ENCODE measurements at regions not wholly inside any gene's neighbourhood (a gene's known extent, or its start where the extent isn't known, plus 50 kb on each side); places are given as distances from the start of the nearest gene placed in this dataset.

DNA sequence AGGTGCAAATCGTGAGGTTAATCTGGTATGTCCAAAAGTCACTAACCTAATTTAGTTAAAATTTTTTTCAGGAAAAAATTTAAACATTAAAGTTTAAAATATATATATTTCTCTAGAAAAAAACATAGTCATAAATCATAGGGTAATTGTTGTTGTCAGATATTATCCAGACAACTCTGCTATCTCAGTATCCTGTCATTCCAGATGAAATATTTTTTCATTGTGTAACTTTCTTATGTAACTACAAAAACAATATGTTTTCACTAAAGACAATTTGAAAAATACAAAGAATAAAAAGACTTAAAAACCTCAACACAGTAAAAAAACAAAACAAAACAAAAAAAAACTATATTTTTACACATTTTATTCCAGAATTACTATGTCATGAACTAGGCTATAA is 57.6 kb downstream of the TENT5A start:
- Histone ChIP-seq H3K4me3 (ENCODE audit: low read length) (no peak overlapping the region), H3K27me3 (ENCODE audit: control insufficient read depth, insufficient read depth, low read length) (no peaks in the 10 kb centered on the region), H3K4me1 (ENCODE audit: control insufficient read depth, insufficient read depth, low read length) (no peaks in the 10 kb centered on the region), H3K9me3 (ENCODE audit: control insufficient read depth, low read depth, low read length) (no peaks in the 10 kb centered on the region), H3K27ac (ENCODE audit: low read length) (no peak overlapping the region), H3K36me3 (ENCODE audit: control insufficient read depth, insufficient read depth, low read length) (no peaks in the 10 kb centered on the region)
- no peak for DNase-seq
- no CpG with 5 or more reads among the region's 1 CpG for WGBS (ENCODE audit: insufficient coverage, low lambda C conversion rate)

GRCh38 chr6:81694207-81694606 is 58.3 kb downstream of the TENT5A start:
- no peaks in the 10 kb centered on the region for H3K9me3 ChIP-seq (ENCODE audit: control insufficient read depth, low read depth, low read length)
- H3K36me3 ChIP-seq (ENCODE audit: control insufficient read depth, insufficient read depth, low read length): no peaks in the 10 kb centered on the region
- DNase-seq: no peak
- H3K27me3 ChIP-seq (ENCODE audit: control insufficient read depth, insufficient read depth, low read length): no peaks in the 10 kb centered on the region
- H3K4me1 ChIP-seq (ENCODE audit: control insufficient read depth, insufficient read depth, low read length): no peaks in the 10 kb centered on the region
- H3K4me3 ChIP-seq (ENCODE audit: low read length): no peak overlapping the region
- WGBS (ENCODE audit: insufficient coverage, low lambda C conversion rate): 71% methylated on average over 1 of the region's 2 CpGs
- H3K27ac ChIP-seq (ENCODE audit: low read length): no peak overlapping the region

GRCh38 chr6:81693266-81693665 is 59.2 kb downstream of the TENT5A start:
- Histone ChIP-seq H3K4me3 (ENCODE audit: low read length) (no peak overlapping the region), H3K9me3 (ENCODE audit: control insufficient read depth, low read depth, low read length) (no peaks in the 10 kb centered on the region), H3K36me3 (ENCODE audit: control insufficient read depth, insufficient read depth, low read length) (no peaks in the 10 kb centered on the region), H3K27ac (ENCODE audit: low read length) (no peak overlapping the region), H3K4me1 (ENCODE audit: control insufficient read depth, insufficient read depth, low read length) (no peaks in the 10 kb centered on the region), H3K27me3 (ENCODE audit: control insufficient read depth, insufficient read depth, low read length) (no peaks in the 10 kb centered on the region)
- no CpG with 5 or more reads among the region's 4 CpGs for WGBS (ENCODE audit: insufficient coverage, low lambda C conversion rate)
- no peak for DNase-seq

- H3K4me3 ChIP-seq (ENCODE audit: low read length): no peak overlapping the region
- no peaks in the 10 kb centered on the region for H3K4me1 ChIP-seq (ENCODE audit: control insufficient read depth, insufficient read depth, low read length)
- H3K9me3 ChIP-seq (ENCODE audit: control insufficient read depth, low read depth, low read length): no peaks in the 10 kb centered on the region
- H3K27ac ChIP-seq (ENCODE audit: low read length): no peak overlapping the region
- H3K27me3 ChIP-seq (ENCODE audit: control insufficient read depth, insufficient read depth, low read length): no peaks in the 10 kb centered on the region
- no peak for DNase-seq
- H3K36me3 ChIP-seq (ENCODE audit: control insufficient read depth, insufficient read depth, low read length): no peaks in the 10 kb centered on the region
- no CpG with 5 or more reads among the region's 1 CpG for WGBS (ENCODE audit: insufficient coverage, low lambda C conversion rate)
Observed at GRCh38 chr6:81690073-81690472, 62.4 kb downstream of the TENT5A start.

DNA sequence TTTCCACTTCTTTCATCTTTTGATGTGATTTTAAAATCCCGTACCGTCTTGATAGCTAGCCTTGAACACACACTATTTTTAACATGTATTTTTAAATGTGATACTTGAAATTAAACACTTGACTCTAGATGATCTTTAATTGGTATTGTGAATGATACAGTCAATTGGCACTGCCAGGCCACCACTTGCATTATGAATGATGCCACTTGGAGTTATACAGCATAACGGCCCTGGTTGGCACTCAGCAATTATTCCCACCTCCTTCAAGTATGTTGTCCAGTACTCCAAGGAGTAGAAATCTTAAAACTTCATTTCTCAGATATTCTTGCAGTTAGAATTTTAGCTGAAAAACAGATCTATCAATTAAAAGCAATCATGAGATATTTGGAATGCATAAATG is 62.9 kb downstream of the TENT5A start:
- DNase-seq: no peak
- Histone ChIP-seq H3K36me3 (ENCODE audit: control insufficient read depth, insufficient read depth, low read length) (no peaks in the 10 kb centered on the region), H3K4me3 (ENCODE audit: low read length) (no peak overlapping the region), H3K4me1 (ENCODE audit: control insufficient read depth, insufficient read depth, low read length) (no peaks in the 10 kb centered on the region), H3K27ac (ENCODE audit: low read length) (no peak overlapping the region), H3K9me3 (ENCODE audit: control insufficient read depth, low read depth, low read length) (no peaks in the 10 kb centered on the region), H3K27me3 (ENCODE audit: control insufficient read depth, insufficient read depth, low read length) (no peaks in the 10 kb centered on the region)
- WGBS (ENCODE audit: insufficient coverage, low lambda C conversion rate): 100% methylated on average over 2 of the region's 3 CpGs

DNA sequence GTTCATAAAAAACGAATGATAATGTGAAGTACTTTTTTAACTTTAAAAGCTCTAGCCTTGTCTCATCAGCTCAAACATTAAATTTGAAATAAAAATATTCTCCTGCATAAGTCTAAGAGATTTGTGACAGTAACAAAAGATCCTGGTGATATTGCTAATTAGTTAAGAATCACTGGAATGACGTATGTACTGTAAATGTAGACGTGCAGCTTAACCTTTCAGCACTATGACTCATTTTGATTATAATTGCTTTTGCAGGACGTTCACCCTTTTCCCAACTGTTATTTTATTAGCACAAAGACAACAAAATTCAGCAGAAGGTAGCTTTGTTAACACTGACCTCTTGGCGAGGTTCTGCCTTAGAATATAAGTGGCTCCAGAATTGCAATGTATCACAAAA is 68.6 kb downstream of the TENT5A start:
- Histone ChIP-seq H3K36me3 (ENCODE audit: control insufficient read depth, insufficient read depth, low read length) (no peaks in the 10 kb centered on the region), H3K27ac (ENCODE audit: low read length) (no peak overlapping the region), H3K27me3 (ENCODE audit: control insufficient read depth, insufficient read depth, low read length) (no peaks in the 10 kb centered on the region), H3K4me3 (ENCODE audit: low read length) (no peak overlapping the region), H3K9me3 (ENCODE audit: control insufficient read depth, low read depth, low read length) (no peaks in the 10 kb centered on the region), H3K4me1 (ENCODE audit: control insufficient read depth, insufficient read depth, low read length) (no peaks in the 10 kb centered on the region)
- no peak for DNase-seq
- 67% methylated on average over 3 of the region's 5 CpGs for WGBS (ENCODE audit: insufficient coverage, low lambda C conversion rate)

GRCh38 chr6:81682858-81683620 is 69.4 kb downstream of the TENT5A start:
- no peak overlapping the region for H3K4me3 ChIP-seq (ENCODE audit: low read length)
- H3K36me3 ChIP-seq (ENCODE audit: control insufficient read depth, insufficient read depth, low read length): no peaks in the 10 kb centered on the region
- no peak for DNase-seq
- 71% methylated on average over 1 of the region's 5 CpGs for WGBS (ENCODE audit: insufficient coverage, low lambda C conversion rate)
- no peaks in the 10 kb centered on the region for H3K9me3 ChIP-seq (ENCODE audit: control insufficient read depth, low read depth, low read length)
- H3K27ac ChIP-seq (ENCODE audit: low read length): no peak overlapping the region
- no peaks in the 10 kb centered on the region for H3K4me1 ChIP-seq (ENCODE audit: control insufficient read depth, insufficient read depth, low read length)
- no peaks in the 10 kb centered on the region for H3K27me3 ChIP-seq (ENCODE audit: control insufficient read depth, insufficient read depth, low read length)

DNA sequence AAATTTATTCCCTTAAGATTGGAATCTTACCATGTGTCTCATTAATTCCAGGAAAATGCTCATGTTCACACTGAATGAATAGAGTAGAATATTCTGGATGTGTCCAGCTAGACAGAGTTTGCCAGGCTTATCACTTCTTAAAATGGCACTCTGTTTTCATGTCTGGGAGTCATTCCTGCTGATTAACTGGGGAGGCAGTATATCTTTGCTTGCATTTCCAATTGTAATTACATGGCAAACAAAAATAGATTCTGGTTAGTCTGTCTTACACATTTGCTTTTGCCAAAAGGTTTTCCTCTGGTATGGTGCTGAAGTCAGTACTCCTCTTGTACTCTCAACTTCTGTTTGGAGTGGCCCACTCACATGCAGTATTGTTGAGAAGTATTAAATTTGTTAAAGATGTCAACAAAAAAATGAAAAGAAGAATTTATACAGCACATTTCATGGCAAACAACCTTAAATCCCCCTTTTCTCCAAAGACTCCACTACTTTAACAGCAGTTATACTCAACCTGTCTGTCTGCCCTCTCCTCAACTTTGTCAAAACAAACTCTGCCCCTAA is 70.2 kb downstream of the TENT5A start:
- H3K4me1 ChIP-seq (ENCODE audit: control insufficient read depth, insufficient read depth, low read length): no peaks in the 10 kb centered on the region
- H3K36me3 ChIP-seq (ENCODE audit: control insufficient read depth, insufficient read depth, low read length): no peaks in the 10 kb centered on the region
- no peaks in the 10 kb centered on the region for H3K9me3 ChIP-seq (ENCODE audit: control insufficient read depth, low read depth, low read length)
- H3K27ac ChIP-seq (ENCODE audit: low read length): no peak overlapping the region
- H3K27me3 ChIP-seq (ENCODE audit: control insufficient read depth, insufficient read depth, low read length): no peaks in the 10 kb centered on the region
- no peak overlapping the region for H3K4me3 ChIP-seq (ENCODE audit: low read length)
- DNase-seq: no peak

DNA sequence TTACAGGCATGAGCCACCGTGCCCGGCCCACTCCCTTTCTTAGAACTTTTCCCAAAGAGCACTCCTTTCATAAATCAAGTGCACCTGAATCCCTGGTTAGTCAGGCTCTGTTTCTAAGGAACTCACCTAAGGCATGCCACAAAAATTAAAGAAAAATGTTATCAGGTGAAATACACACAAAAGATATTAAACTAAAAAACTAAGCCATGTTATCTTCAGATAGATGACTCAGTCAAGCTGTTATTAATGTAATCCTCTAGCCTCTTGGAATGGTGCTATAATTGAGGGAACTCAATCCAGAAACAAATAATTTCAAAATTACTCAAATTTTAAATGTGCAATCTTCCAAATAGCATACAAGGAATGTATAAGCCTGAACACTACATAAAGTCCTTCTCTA is 83.0 kb downstream of the TENT5A start:
- Histone ChIP-seq H3K27me3 (ENCODE audit: control insufficient read depth, insufficient read depth, low read length) (no peaks in the 10 kb centered on the region), H3K4me1 (ENCODE audit: control insufficient read depth, insufficient read depth, low read length) (no peaks in the 10 kb centered on the region), H3K36me3 (ENCODE audit: control insufficient read depth, insufficient read depth, low read length) (no peaks in the 10 kb centered on the region), H3K9me3 (ENCODE audit: control insufficient read depth, low read depth, low read length) (no peaks in the 10 kb centered on the region), H3K27ac (ENCODE audit: low read length) (no peak overlapping the region), H3K4me3 (ENCODE audit: low read length) (no peak overlapping the region)
- WGBS (ENCODE audit: insufficient coverage, low lambda C conversion rate): no CpG with 5 or more reads among the region's 2 CpGs
- DNase-seq: no peak

DNA sequence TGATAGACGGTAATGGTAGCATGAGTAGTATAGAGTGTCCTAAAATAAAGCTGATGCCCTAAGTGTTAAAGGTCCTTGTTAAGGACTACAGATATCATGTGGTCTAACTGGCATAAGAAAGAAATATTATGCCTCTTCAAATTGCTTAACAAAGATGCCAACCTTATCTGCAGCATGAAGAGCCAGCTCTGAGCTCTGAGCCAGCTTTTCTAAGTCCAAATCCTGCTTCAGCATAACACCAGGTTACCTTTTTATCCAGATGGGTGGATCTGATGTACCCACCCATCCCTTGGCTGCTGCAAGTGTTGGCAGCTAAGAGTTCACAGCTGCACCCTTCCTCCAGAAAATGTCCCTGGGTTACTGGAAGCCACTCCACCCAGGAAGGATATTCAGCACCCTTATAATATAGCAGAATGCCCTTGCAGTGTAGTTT is 83.8 kb downstream of the TENT5A start:
- H3K4me1 ChIP-seq (ENCODE audit: control insufficient read depth, insufficient read depth, low read length): no peaks in the 10 kb centered on the region
- no peaks in the 10 kb centered on the region for H3K9me3 ChIP-seq (ENCODE audit: control insufficient read depth, low read depth, low read length)
- H3K4me3 ChIP-seq (ENCODE audit: low read length): no peak overlapping the region
- no peaks in the 10 kb centered on the region for H3K27me3 ChIP-seq (ENCODE audit: control insufficient read depth, insufficient read depth, low read length)
- WGBS (ENCODE audit: insufficient coverage, low lambda C conversion rate): 86% methylated on average over 1 of the region's 1 CpG
- DNase-seq: no peak
- H3K27ac ChIP-seq (ENCODE audit: low read length): no peak overlapping the region
- H3K36me3 ChIP-seq (ENCODE audit: control insufficient read depth, insufficient read depth, low read length): no peaks in the 10 kb centered on the region

DNA sequence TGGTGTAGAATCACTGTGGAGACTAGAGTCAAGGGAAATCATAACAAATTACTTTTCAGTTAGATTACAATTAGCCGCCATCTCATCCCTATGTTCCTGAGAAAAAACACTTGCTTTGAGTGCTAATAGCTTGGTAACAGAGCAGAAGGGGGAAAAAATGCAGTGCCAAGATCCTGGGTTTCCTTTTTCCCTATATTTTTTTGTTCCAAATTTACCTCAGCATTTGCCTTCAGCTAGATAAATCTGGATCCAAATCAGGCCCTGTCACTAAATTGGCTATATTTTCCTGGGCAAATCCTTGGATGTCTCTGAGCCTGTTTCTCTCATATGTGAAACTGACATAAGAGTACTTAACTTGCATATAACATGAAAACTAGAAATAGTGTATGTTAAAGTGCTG is 86.0 kb downstream of the TENT5A start:
- H3K27ac ChIP-seq (ENCODE audit: low read length): no peak overlapping the region

More for the DNA sequence above, 86.0 kb downstream of the TENT5A start:
- no peaks in the 10 kb centered on the region for H3K4me1 ChIP-seq (ENCODE audit: control insufficient read depth, insufficient read depth, low read length)
- H3K36me3 ChIP-seq (ENCODE audit: control insufficient read depth, insufficient read depth, low read length): no peaks in the 10 kb centered on the region
- H3K27me3 ChIP-seq (ENCODE audit: control insufficient read depth, insufficient read depth, low read length): no peaks in the 10 kb centered on the region
- no peak for DNase-seq
- H3K4me3 ChIP-seq (ENCODE audit: low read length): no peak overlapping the region
- WGBS (ENCODE audit: insufficient coverage, low lambda C conversion rate): 100% methylated on average over 1 of the region's 1 CpG
- no peaks in the 10 kb centered on the region for H3K9me3 ChIP-seq (ENCODE audit: control insufficient read depth, low read depth, low read length)
